Activated naive CD8-positive, alpha-beta T cell treated with anti-CD3 and anti-CD28 coated beads, Interleukin-2, amount 10 ng/mL, durations not matched to agents 7 days and 5 days (primary cell): ENCODE measurements at regions not wholly inside any gene's neighbourhood (a gene's known extent, or its start where the extent isn't known, plus 50 kb on each side); places are given as distances from the start of the nearest gene placed in this dataset.

Experiments
- ATAC-seq: fragments of 150-1000 bp; cut with Tn5 transposase; one replicate; pipeline ENCODE4 v1.10.0; 2021; ENCODE audit warnings: low read depth, moderate library complexity
- POLR2A ChIA-PET: fragments of 350-600 bp; sonication (Branson Sonifier 250); formaldehyde crosslinking; loops from one replicate; lab custom pipeline; 2021; ENCODE audit warnings: antibody characterized with exemption; lab: Charles Lee
- DNase-seq: peaks from one replicate; pipeline ENCODE4 v3.0.0; 2021
- H3K27ac Mint-ChIP-seq: one replicate; pipeline ENCODE4 v1.8.0; 2022; ENCODE audit warnings: mild to moderate bottlenecking, mixed read lengths
- H3K27me3 Mint-ChIP-seq: one replicate; pipeline ENCODE4 v1.8.0; 2022; ENCODE audit warnings: mild to moderate bottlenecking, moderate library complexity, mixed read lengths
- H3K36me3 Mint-ChIP-seq: one replicate; pipeline ENCODE4 v1.8.0; 2021; ENCODE audit warnings: mild to moderate bottlenecking, mixed read lengths
- H3K4me1 Mint-ChIP-seq: one replicate; pipeline ENCODE4 v1.8.0; 2021; ENCODE audit warnings: mixed read lengths
- H3K4me3 Mint-ChIP-seq: one replicate; pipeline ENCODE4 v1.8.0; 2022; ENCODE audit warnings: mild to moderate bottlenecking, moderate library complexity, mixed read lengths
- H3K9me3 Mint-ChIP-seq: one replicate; pipeline ENCODE4 v1.8.0; 2021; ENCODE audit warnings: mixed read lengths

DNA sequence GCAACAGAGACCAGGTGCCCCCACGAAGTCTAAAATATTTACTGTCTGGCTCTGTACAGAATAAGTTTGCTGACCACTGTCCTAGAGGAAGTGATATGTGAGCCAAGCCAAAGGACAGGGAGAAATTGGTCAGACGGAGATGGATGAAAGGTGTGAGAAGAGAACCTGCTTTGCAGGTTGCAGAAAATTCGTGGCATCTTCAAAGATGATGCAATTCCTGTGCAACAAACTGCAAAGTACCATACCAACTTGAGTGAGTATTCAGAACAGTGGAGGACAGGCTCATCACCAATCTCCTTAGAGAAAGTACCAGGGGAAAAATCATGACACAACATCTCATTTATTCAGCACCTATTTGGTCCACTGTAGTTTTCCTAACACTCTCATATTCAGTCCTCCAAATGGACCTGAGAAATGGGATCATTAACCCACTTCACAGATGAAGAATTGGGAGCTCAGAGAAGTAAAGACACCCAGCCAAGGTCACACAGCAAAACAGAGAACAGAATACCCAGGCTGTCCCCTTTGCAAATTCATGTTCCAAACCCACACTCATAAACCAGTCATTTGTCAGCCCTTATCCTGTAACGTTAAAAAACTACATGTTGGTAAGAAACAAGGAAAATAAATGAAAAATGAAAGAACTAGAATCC is 536.8 kb downstream of the MIAT start:
- Mint-ChIP-seq H3K9me3 (no peaks in the 10 kb centered on the region), H3K27ac (no peak overlapping the region), H3K27me3 (no peaks in the 10 kb centered on the region), H3K4me3 (no peak overlapping the region), H3K4me1 (no peaks in the 10 kb centered on the region), H3K36me3 (no peaks in the 10 kb centered on the region)
- no peak for DNase-seq
- no peak for ATAC-seq
- POLR2A ChIA-PET, result no interaction called here

DNA sequence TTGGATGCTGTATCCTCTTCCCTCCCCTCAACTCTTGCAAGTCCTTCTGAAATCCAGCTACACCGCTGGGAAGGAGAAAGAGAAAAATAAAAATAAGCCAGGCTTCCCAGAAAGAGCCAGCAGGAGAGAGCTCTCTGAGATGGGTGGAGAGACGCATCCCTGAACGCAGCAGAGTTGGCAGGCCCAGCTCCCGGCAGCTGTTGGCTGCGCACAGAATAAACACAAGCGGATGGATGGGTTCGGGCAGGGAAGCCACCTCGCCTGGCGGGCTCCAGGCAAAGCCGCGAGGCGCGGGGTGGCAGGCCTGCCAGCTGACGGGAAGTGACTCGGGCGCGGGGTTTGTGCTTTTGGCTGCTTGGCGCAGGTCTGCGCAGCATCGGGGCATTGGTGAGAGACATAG is 537.7 kb downstream of the MIAT start:
- H3K27ac Mint-ChIP-seq, result no peak overlapping the region
- H3K4me1 Mint-ChIP-seq, result no peaks in the 10 kb centered on the region
- H3K4me3 Mint-ChIP-seq, result no peak overlapping the region
- no peaks in the 10 kb centered on the region for H3K27me3 Mint-ChIP-seq
- H3K9me3 Mint-ChIP-seq, result no peaks in the 10 kb centered on the region
- no peak for ATAC-seq
- POLR2A ChIA-PET, result no interaction called here
- DNase-seq, result no peak
- H3K36me3 Mint-ChIP-seq, result no peaks in the 10 kb centered on the region

DNA sequence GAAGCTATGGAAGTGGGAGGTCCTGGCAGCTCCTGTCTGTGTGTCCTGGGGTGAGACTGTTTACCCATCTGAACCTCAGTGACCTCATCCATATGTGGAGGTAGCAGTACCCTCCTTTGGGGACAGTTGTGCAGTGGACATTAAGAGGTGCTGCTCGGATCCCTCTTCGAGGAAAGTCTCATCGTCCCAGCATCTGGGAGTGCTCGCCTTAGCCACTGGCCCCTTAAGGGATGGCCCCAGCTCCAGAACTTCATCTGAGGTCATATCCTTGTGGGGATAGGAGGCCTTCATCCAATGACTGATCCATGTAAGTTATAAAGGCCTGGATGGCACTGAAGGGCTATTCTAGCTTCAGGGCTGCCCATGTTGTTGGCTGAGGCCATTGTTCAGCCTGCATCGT is 538.1 kb downstream of the MIAT start:
- no peak overlapping the region for H3K27ac Mint-ChIP-seq
- no peaks in the 10 kb centered on the region for H3K4me1 Mint-ChIP-seq
- POLR2A ChIA-PET, result no interaction called here
- no peak for DNase-seq
- H3K36me3 Mint-ChIP-seq, result no peaks in the 10 kb centered on the region
- no peaks in the 10 kb centered on the region for H3K27me3 Mint-ChIP-seq
- no peak overlapping the region for H3K4me3 Mint-ChIP-seq
- ATAC-seq, result no peak
- no peaks in the 10 kb centered on the region for H3K9me3 Mint-ChIP-seq

DNA sequence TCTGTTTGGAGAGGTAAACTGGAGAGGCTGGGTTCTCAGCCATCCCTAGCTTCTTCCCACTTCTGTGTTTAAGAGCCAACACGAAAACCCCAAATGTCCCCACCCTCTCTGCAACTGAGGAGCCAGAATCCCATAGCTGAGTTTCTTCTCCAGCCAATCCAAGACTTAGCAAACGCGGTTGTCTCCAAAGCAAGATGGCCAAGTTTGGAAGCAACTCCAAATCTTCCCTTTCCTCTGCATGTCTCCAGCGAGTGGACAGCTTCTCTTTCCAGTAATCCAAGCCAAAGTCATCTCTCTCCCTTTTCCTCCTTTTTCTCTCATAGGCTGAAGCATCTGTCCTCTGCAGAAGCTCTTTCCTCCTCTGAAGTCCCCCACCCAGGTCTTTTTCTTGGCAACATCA is 539.2 kb downstream of the MIAT start:
- Mint-ChIP-seq H3K4me3 (no peak overlapping the region), H3K4me1 (no peaks in the 10 kb centered on the region), H3K27me3 (no peaks in the 10 kb centered on the region), H3K36me3 (no peaks in the 10 kb centered on the region), H3K9me3 (no peaks in the 10 kb centered on the region), H3K27ac (no peak overlapping the region)
- DNase-seq (no peak), ATAC-seq (no peak)
- POLR2A ChIA-PET, result no interaction called here

DNA sequence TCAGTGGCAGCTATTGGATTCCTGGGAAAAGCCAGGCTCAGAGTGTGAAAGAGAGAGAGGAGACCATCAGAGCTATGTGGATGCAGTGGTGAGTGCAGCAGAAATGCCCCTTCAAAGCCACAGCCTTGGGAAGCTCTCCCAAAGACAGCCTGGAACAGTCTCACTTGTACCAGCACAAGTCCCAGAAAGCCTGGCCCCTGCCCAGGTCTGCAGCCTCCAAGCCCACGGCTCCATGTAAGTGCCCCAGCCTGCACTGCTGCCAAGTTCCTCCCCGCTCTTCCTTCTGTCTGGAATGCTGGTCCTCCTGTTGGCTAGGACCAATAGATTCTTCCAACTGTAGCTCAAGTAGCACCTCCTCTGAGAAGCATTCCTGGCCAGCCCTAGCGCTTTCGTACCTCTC is 539.7 kb downstream of the MIAT start:
- Mint-ChIP-seq H3K27me3 (no peaks in the 10 kb centered on the region), H3K9me3 (no peaks in the 10 kb centered on the region)

DNA sequence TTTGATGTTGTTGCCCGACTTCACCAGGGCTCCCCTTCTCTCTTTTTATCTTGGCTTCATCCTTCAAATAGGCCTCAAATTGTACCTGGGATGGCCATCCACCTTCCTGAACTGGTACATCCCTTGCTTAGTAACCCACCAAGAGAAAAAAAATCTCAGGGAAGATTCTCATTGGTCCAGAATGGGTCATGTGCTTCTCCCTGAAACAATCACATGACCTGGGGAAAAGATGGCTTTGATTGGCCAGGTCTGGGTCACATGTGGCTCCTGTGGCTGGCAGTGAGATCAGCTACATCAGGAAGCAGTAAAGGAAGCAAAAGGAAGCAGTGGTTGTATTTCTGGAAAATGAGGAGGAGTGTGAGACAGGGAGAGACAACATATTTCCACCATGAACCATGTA is 540.2 kb downstream of the MIAT start:
- POLR2A ChIA-PET, result no interaction called here
- Mint-ChIP-seq H3K4me1 (no peaks in the 10 kb centered on the region), H3K9me3 (no peaks in the 10 kb centered on the region), H3K27ac (no peak overlapping the region), H3K4me3 (no peak overlapping the region), H3K36me3 (no peaks in the 10 kb centered on the region), H3K27me3 (no peaks in the 10 kb centered on the region)
- DNase-seq (no peak), ATAC-seq (no peak)

More for the DNA sequence above, 539.7 kb downstream of the MIAT start:
- no peaks in the 10 kb centered on the region for H3K36me3 Mint-ChIP-seq
- POLR2A ChIA-PET, result no interaction called here
- no peak overlapping the region for H3K4me3 Mint-ChIP-seq
- ATAC-seq, result no peak
- DNase-seq, result no peak
- H3K27ac Mint-ChIP-seq, result no peak overlapping the region
- no peaks in the 10 kb centered on the region for H3K4me1 Mint-ChIP-seq

DNA sequence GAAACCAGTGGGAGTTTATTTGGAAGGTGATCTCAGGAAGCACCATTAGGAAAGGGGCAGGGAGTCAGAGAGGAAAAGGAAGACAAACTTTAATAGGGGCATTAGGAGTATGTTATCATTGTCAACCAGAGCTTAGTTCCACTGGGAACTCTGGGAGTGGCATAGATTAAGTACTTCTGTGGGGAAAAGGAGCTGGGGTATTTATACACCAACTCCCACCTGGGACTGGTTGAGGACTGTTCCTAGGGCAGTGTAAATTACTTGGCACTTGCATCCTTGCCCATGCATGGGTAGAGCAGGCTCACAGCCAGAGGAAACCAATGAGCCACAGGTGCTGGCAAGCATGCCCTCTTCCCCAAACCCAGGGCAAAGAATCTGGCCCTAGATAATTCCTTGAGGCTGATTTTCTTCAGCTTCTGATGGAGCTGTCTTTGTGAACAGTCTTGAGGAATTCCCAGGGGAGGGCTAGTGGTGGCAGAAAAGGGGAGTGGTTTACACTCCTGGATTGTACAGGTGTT is 541.2 kb downstream of the MIAT start:
- no peak overlapping the region for H3K4me3 Mint-ChIP-seq
- ATAC-seq (no peak), DNase-seq (no peak)
- no peaks in the 10 kb centered on the region for H3K36me3 Mint-ChIP-seq
- no peak overlapping the region for H3K27ac Mint-ChIP-seq
- POLR2A ChIA-PET, result no interaction called here
- H3K9me3 Mint-ChIP-seq, result no peaks in the 10 kb centered on the region
- no peaks in the 10 kb centered on the region for H3K4me1 Mint-ChIP-seq
- H3K27me3 Mint-ChIP-seq, result no peaks in the 10 kb centered on the region

DNA sequence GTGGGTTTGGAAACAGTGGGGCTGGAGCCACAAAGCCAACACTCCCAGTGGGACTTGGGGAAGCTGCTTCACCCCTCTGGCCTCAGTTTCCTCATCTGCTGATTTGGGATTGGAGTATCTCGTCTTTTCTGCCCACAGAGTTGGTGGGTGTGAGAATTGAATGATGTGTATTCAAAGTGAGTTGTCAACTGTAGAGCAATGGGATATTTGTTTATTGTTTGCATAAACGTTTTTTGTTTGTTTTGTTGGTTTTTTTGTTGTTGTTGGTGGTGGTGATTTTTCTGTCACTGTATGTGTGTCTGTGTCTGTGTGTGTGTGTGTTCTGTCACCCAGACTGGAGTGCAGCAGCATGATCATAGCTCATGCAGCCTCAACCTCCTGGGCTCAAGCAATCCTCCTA is 542.0 kb downstream of the MIAT start:
- Mint-ChIP-seq H3K4me3 (no peak overlapping the region), H3K27ac (no peak overlapping the region), H3K36me3 (no peaks in the 10 kb centered on the region), H3K9me3 (no peaks in the 10 kb centered on the region), H3K27me3 (no peaks in the 10 kb centered on the region), H3K4me1 (no peaks in the 10 kb centered on the region)
- ATAC-seq, result no peak
- no peak for DNase-seq
- POLR2A ChIA-PET, result no interaction called here

DNA sequence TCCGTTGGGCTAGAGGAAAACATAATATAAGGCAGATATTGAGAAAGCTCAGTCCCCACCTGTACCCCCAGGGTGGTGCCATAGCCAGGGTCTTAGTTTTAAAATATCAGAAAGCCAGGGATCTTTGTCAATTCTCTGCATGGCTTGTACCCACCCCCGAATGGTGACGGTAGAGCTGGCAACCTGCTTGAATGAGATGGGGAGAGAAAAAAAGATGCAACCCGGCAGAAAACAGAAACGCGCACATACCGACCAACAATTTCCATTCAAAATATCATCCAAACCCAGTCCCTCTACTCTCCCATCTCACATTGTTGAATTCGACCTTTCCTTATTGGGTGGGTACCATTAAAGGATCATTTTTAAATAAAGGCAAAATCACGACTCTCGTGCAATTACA is 543.9 kb downstream of the MIAT start:
- no peaks in the 10 kb centered on the region for H3K27me3 Mint-ChIP-seq
- H3K4me1 Mint-ChIP-seq, result no peaks in the 10 kb centered on the region
- POLR2A ChIA-PET, result no interaction called here
- no peaks in the 10 kb centered on the region for H3K9me3 Mint-ChIP-seq
- DNase-seq, result no peak
- no peak overlapping the region for H3K4me3 Mint-ChIP-seq
- ATAC-seq, result no peak
- no peak overlapping the region for H3K27ac Mint-ChIP-seq
- no peaks in the 10 kb centered on the region for H3K36me3 Mint-ChIP-seq

DNA sequence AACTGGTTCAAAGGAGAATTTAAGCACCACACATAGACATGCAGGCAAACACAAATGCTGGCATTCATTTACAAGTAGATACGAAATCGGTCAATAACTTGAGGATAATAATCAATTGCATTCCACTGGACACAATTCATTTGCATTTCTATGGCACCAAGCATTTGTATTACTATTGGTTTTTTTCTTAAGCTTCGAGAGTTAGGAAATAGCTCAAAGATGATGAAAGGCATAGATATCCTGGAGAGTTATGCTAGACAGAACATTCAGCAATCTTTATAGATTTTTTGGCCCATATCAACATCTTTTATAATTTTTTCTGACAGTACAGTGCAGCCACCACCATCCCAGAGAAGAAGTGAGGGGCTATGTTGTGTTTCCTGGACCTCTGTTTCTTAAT is 544.4 kb downstream of the MIAT start:
- no peaks in the 10 kb centered on the region for H3K36me3 Mint-ChIP-seq
- H3K4me1 Mint-ChIP-seq, result no peaks in the 10 kb centered on the region
- no peaks in the 10 kb centered on the region for H3K27me3 Mint-ChIP-seq
- H3K9me3 Mint-ChIP-seq, result no peaks in the 10 kb centered on the region
- no peak overlapping the region for H3K27ac Mint-ChIP-seq
- H3K4me3 Mint-ChIP-seq, result no peak overlapping the region
- ATAC-seq (no peak), DNase-seq (no peak)
- POLR2A ChIA-PET, result no interaction called here

DNA sequence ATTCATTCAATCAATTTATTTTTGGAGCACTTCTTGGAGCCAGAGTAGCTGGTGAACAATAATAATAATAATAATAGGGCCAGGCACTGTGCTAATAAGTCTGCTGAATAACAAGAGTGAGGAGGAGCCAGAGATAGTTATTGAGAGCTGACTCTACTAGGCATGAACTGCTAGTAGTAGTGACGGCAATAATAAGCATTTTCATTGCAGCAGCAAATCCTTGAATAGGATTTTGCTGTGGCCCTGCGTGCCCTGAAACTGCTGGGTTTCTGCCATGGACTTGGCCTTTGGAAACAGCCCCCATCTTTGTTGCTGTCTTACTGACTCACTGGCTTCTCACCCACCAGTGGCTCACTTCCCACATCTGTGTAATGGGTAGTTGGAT is 545.9 kb downstream of the MIAT start:
- no peaks in the 10 kb centered on the region for H3K9me3 Mint-ChIP-seq
- H3K27ac Mint-ChIP-seq, result no peak overlapping the region
- POLR2A ChIA-PET, result no interaction called here
- ATAC-seq (no peak), DNase-seq (no peak)
- H3K27me3 Mint-ChIP-seq, result no peaks in the 10 kb centered on the region
- no peak overlapping the region for H3K4me3 Mint-ChIP-seq
- H3K36me3 Mint-ChIP-seq, result no peaks in the 10 kb centered on the region
- H3K4me1 Mint-ChIP-seq, result no peaks in the 10 kb centered on the region

DNA sequence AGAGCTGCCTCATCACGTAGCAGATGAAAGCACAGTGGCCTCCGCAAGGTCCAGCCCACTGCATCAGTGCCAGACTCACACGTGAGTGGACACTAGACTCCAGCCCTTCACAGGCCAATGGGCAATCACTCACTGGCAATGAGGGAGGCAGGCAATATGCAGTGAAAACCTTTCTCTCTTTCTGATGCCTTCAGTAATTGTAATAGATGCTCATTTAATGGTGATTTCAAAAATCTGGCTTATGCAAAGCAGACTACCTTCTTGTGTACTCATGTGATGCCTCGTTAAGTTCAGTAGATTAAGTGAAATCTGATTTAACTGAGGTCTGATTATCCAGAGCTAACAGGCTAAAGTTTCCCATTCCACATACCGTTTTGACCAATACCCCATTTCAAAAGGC is 546.9 kb downstream of the MIAT start:
- no peak for DNase-seq
- POLR2A ChIA-PET, result no interaction called here
- no peaks in the 10 kb centered on the region for H3K36me3 Mint-ChIP-seq
- no peak for ATAC-seq
- no peaks in the 10 kb centered on the region for H3K27me3 Mint-ChIP-seq
- no peaks in the 10 kb centered on the region for H3K9me3 Mint-ChIP-seq
- H3K4me3 Mint-ChIP-seq, result no peak overlapping the region
- H3K27ac Mint-ChIP-seq, result no peak overlapping the region
- no peaks in the 10 kb centered on the region for H3K4me1 Mint-ChIP-seq

DNA sequence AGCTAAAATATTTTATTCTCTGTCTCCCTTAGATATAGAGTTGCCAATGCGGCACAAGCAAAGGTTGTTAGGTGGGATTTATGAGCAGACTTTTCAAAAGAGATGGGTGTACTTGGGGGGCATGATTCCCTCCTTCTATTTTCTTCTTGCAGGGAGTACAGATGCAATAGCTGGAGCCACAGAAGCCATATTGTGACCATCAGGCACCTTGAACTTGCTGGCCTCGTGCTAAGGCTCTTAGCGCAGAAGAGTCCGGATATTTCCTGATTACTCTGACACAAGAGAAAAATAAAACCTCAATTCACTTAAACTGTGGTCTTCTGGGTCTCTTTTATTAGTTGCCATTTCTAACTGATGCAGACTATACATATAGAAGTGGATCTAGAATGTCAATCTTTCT is 547.4 kb downstream of the MIAT start:
- no peaks in the 10 kb centered on the region for H3K4me1 Mint-ChIP-seq
- no peaks in the 10 kb centered on the region for H3K27me3 Mint-ChIP-seq
- no peaks in the 10 kb centered on the region for H3K36me3 Mint-ChIP-seq
- no peaks in the 10 kb centered on the region for H3K9me3 Mint-ChIP-seq
- ATAC-seq, result no peak
- no peak for DNase-seq
- no peak overlapping the region for H3K27ac Mint-ChIP-seq
- no peak overlapping the region for H3K4me3 Mint-ChIP-seq
- POLR2A ChIA-PET, result no interaction called here

DNA sequence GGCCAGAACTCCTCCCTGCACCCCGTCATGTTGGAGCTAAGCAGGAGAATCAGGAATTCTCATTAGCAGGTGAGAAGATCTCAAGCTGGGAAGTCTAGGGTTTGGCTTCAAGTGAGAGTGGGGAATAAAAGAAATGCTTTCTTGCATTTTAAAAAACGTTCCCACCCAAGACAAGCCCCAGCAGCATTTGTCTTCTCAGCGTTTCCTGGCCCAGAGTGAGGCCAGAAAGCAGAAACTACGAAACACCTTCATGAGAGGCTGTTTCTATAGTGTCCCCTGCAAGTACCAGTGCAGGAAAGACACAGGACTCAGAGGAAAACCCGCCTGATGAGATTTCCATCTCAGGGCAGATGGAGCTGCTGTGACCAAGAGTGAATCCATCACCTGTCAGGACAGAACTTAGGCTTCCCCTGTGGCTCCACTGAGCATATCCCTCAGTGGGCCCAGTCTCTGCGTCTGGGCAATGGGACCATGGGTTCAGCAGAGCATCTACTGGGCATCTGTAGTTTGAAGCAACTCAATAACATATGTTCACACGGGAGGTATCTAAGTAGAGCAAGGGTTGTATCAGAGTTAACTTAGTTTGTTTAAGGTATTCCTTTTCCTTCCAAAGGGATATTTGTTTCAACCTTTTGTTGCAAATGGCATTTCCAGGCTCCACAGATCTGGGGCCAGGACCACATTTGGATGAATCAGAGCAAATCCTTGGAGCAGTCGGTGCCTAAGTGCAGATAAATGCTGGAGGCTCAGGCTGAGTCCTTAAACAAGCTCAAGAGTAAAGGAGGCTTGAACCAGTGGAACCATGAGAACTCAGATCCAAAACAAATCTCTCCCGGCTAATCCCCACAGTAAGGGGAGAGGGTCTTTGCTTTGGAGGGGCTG is 548.3 kb downstream of the MIAT start:
- no peaks in the 10 kb centered on the region for H3K36me3 Mint-ChIP-seq
- POLR2A ChIA-PET, result no interaction called here
- H3K4me3 Mint-ChIP-seq, result no peak overlapping the region
- no peaks in the 10 kb centered on the region for H3K4me1 Mint-ChIP-seq
- no peaks in the 10 kb centered on the region for H3K27me3 Mint-ChIP-seq
- DNase-seq (no peak), ATAC-seq (no peak)
- no peaks in the 10 kb centered on the region for H3K9me3 Mint-ChIP-seq
- H3K27ac Mint-ChIP-seq, result no peak overlapping the region
